ENCODE measurements at regions not wholly inside any gene's neighbourhood (a gene's known extent, or its start where the extent isn't known, plus 50 kb on each side); places are given as distances from the start of the nearest gene placed in this dataset.
"Not testable (repeated sequence)": the region's sequence is repeated elsewhere in the genome, so short reads cannot be mapped to it uniquely, and the experiment has no call there.

DNA sequence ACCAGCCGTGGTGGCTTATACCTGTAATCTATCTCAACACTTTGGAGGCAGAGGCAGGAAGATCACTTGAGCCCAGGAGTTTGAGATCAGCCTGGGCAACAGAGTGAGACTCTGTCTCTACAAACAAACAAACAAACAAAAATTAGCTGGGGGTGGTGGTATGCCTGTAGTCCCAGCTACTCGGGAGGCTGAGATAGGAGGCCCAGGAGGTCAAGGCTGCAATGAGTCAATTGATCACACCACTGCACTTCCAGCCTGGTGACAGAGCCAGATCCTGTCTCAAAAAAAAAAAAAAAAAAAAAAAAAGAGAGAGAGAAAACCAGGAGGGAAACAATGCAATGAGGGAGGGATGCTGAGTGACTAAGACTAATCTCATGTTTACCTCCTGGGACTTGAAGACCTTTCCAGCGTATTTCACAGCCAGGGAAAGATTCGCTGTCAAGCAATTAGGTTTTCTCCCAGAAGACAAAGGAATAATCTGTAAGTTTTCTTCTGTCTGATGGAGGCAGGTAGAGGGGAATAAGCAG is 51.1 kb upstream of the MIER3 start:
- Histone ChIP-seq H3K4me3 (no peak overlapping the region), H3K4me1 (no peaks in the 10 kb centered on the region), H3K9me3 (no peaks in the 10 kb centered on the region), H3K36me3 (replicated peaks) (no peaks in the 10 kb centered on the region), H3K27me3 (ENCODE audit: low read depth) (no peaks in the 10 kb centered on the region)
- in situ Hi-C loops (cut with MboI; ENCODE audit: low sequenced_read_pairs): no loop called here
- DNase-seq (ENCODE audit: low spot score in 2 of 2): no peak

DNA sequence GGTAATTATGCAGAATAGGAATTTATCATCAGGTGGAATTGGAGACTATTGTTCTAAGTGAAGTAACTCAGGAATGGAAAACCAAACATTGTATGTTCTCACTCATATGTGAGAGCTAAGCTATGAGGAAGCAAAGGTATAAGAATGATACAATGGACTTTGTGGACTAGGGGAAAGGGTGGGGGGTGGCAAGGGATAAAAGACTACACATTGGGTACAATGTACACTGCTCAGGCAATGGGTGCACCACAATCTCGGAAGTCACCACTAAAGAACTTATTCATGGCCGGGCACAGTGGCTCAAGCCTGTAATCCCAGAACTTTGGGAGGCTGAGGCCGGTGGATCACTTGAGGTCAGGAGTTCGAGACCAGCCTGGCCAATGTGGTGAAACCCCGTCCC is 51.6 kb upstream of the MIER3 start:
- in situ Hi-C loops (cut with MboI; ENCODE audit: low sequenced_read_pairs); H3K27me3 ChIP-seq (ENCODE audit: low read depth); H3K9me3 ChIP-seq; DNase-seq (ENCODE audit: low spot score in 2 of 2); H3K36me3 ChIP-seq (replicated peaks); H3K4me3 ChIP-seq; H3K4me1 ChIP-seq: not testable (repeated sequence)

DNA sequence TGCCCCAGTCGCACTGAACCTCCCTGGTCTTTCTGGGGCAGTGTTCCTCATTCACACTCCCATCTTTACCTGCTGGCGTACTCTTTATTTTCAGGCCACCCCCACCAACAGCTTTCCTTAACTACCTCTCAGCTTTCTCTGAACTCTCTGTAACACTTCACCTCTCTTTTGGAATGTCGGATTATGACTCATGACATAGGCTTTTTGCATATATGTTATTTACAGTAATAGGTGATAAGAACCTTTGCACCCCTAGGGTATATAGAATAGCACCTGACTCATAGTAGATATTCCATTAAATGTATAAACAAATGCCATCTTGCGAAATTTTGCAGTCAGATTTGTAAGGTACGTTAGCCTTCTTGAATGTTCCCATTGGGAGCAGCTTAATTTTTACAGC is 52.9 kb upstream of the MIER3 start:
- no peak overlapping the region for H3K4me3 ChIP-seq
- no peaks in the 10 kb centered on the region for H3K4me1 ChIP-seq
- in situ Hi-C loops (cut with MboI; ENCODE audit: low sequenced_read_pairs): no loop called here
- H3K9me3 ChIP-seq: no peaks in the 10 kb centered on the region
- H3K27me3 ChIP-seq (ENCODE audit: low read depth): no peaks in the 10 kb centered on the region
- H3K36me3 ChIP-seq (replicated peaks): no peaks in the 10 kb centered on the region
- no peak for DNase-seq (ENCODE audit: low spot score in 2 of 2)

DNA sequence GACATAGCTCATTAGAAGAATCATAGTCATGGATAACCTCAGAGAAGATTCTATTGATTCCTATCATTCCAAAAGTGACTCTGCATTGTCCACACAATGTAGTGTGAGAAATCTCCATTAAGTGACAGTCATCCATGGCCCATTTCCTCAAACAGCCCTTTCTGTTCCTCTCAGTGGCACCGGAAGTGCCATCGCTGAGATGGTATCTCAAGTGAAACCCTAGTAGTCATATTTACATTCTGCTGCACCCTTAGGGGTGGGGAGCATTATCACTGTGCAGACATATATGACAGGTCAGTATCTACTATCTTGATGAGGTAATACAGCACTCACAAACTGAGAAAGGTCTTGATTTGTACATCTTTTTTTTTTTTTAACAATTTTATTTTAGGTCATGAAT is 55.4 kb upstream of the MIER3 start:
- in situ Hi-C loops (cut with MboI; ENCODE audit: low sequenced_read_pairs): no loop called here
- DNase-seq (ENCODE audit: low spot score in 2 of 2): no peak
- H3K27me3 ChIP-seq (ENCODE audit: low read depth): no peaks in the 10 kb centered on the region
- no peaks in the 10 kb centered on the region for H3K4me1 ChIP-seq
- H3K4me3 ChIP-seq: no peak overlapping the region
- H3K9me3 ChIP-seq: no peaks in the 10 kb centered on the region
- no peaks in the 10 kb centered on the region for H3K36me3 ChIP-seq (replicated peaks)

DNA sequence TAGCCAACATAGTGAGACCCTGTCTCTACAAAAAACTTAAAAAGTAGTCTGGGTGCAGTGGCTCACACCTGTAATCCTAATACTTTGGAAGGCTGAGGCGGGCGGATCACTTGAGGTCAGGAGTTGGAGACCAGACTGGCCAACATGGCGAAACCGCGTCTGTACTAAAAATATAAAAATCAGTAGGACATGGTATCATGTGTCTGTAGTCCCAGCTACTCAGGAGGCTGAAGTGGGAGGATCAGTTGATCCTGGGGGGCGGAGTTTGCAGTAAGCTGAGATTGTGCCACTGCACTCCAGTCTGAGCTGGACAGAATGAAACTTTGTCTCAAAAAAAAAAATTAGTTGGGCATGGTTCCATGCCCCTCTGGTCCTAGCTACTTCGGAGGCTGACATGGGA is 57.9 kb upstream of the MIER3 start:
- no peaks in the 10 kb centered on the region for H3K9me3 ChIP-seq
- DNase-seq (ENCODE audit: low spot score in 2 of 2): no peak
- no peak overlapping the region for H3K4me3 ChIP-seq
- H3K27me3 ChIP-seq (ENCODE audit: low read depth): no peaks in the 10 kb centered on the region
- H3K4me1 ChIP-seq: no peaks in the 10 kb centered on the region
- in situ Hi-C loops (cut with MboI; ENCODE audit: low sequenced_read_pairs): no loop called here
- no peaks in the 10 kb centered on the region for H3K36me3 ChIP-seq (replicated peaks)

DNA sequence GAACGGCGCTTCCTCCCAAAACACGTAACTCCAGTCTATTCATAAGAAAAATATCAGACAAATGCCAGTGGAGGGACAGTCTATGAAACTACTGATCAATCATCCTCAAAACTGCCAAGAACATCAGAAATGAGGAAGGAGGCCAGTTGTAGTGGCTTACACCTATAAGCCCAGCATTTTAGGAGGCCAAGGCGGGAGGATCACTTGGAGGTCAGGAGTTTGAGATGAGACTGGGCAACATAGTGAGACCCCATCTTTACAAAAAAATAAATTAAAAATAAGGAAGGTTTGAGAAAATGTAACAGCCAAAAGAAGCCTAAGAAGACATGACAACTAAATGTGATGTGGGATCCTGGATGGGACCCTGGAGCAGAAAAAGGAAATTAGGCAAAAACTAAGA is 58.9 kb upstream of the MIER3 start:
- no peaks in the 10 kb centered on the region for H3K4me1 ChIP-seq
- no peak for DNase-seq (ENCODE audit: low spot score in 2 of 2)
- H3K27me3 ChIP-seq (ENCODE audit: low read depth): no peaks in the 10 kb centered on the region
- in situ Hi-C loops (cut with MboI; ENCODE audit: low sequenced_read_pairs): no loop called here
- no peaks in the 10 kb centered on the region for H3K9me3 ChIP-seq
- H3K4me3 ChIP-seq: no peak overlapping the region
- H3K36me3 ChIP-seq (replicated peaks): no peaks in the 10 kb centered on the region

DNA sequence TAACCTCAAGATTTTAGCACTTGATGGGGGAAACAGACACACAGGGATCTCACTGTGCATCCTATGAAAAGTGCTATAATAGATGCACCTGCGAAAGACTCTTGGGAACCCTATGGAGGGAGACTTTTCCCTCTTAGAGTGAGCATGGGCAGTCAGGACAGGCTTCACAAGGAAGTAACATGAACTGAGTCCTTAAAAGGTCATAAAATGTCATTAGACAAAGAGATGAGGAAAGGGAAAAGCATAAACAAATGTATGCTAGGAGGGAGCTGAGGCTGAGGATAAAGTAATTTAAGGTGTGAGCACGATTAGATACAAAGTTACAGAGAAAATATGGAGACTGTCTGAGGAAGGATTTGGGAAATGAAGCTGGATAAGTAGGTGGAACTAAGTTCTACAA is 60.6 kb upstream of the MIER3 start:
- no peaks in the 10 kb centered on the region for H3K4me1 ChIP-seq
- in situ Hi-C loops (cut with MboI; ENCODE audit: low sequenced_read_pairs): no loop called here
- H3K9me3 ChIP-seq: no peaks in the 10 kb centered on the region
- no peak overlapping the region for H3K4me3 ChIP-seq
- no peaks in the 10 kb centered on the region for H3K27me3 ChIP-seq (ENCODE audit: low read depth)
- DNase-seq (ENCODE audit: low spot score in 2 of 2): no peak
- no peaks in the 10 kb centered on the region for H3K36me3 ChIP-seq (replicated peaks)

DNA sequence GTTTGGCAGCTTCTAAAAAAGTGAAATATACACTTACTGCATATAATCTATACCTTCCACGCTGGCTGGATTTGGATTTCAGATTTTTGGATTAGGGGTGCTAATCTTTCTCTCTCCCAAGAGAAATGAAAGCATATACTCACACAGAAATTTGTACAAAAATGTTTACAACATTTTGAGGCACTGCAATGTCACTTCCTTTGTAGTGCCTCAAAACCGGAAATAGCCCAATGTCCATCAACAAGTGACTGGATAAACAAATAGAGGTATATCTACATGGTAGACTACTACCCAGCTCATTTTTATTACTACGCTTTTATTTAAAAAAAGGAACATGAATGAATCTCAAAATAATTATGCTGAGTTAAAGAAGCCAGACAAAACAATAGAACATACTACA is 74.0 kb upstream of the MIER3 start:
- DNase-seq (ENCODE audit: low spot score in 2 of 2): no peak

DNA sequence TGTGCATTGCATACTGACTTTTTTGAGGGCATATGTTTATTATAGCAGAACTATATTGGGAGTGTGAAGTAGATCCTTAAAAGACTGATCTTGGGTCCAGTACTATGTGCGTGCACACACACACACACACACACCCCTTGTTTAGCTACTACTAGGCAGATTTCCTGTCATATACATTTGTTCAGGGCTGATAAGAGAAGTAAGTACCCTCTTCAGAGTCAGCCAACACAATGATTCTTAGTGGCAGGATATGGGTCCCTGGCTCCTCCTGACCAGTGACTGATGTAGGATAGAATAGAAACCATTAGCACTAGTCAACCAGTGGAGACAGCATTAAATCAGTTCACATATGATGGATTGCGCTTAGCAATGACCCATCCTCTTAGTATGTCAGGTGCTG is 76.2 kb upstream of the MIER3 start:
- Histone ChIP-seq H3K9me3 (no peaks in the 10 kb centered on the region), H3K36me3 (replicated peaks) (no peaks in the 10 kb centered on the region), H3K27me3 (ENCODE audit: low read depth) (no peaks in the 10 kb centered on the region), H3K4me3 (no peak overlapping the region), H3K4me1 (peaks cover 3% of the 10 kb centered on the region; the same call in 1 of the 2 replicates)
- DNase-seq (ENCODE audit: low spot score in 2 of 2): no peak
- in situ Hi-C loops (cut with MboI; ENCODE audit: low sequenced_read_pairs): no loop called here

More for the DNA sequence above, 74.0 kb upstream of the MIER3 start:
- H3K27me3 ChIP-seq (ENCODE audit: low read depth): no peaks in the 10 kb centered on the region
- H3K36me3 ChIP-seq (replicated peaks): no peaks in the 10 kb centered on the region
- in situ Hi-C loops (cut with MboI; ENCODE audit: low sequenced_read_pairs): no loop called here
- no peak overlapping the region for H3K4me3 ChIP-seq
- peaks cover 3% of the 10 kb centered on the region; the same call in 1 of the 2 replicates for H3K4me1 ChIP-seq
- H3K9me3 ChIP-seq: no peaks in the 10 kb centered on the region

DNA sequence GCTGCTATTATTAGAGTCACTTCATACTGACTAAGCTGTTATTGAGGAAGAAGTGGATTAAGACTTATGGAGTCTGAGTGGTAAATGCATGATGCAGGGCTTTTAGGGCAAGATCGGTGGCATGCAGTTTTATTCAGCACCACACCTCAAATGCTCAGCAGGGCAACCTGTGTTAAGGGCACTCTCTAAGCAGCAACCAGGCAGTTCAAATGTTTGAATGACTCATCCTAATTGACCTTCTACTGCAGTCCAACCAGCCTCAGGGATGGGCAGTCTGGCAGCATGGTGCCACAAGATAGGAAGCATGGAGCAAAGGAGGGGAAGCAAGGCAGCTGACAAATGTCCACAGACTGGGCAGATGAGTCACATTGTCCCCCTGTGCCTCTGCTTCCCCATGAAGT is 80.2 kb upstream of the MIER3 start:
- Histone ChIP-seq H3K4me3 (no peak overlapping the region), H3K9me3 (no peaks in the 10 kb centered on the region), H3K4me1 (peaks cover 3% of the 10 kb centered on the region; the same call in 1 of the 2 replicates), H3K27me3 (ENCODE audit: low read depth) (no peaks in the 10 kb centered on the region), H3K36me3 (replicated peaks) (no peaks in the 10 kb centered on the region)
- no peak for DNase-seq (ENCODE audit: low spot score in 2 of 2)
- in situ Hi-C loops (cut with MboI; ENCODE audit: low sequenced_read_pairs): no loop called here

DNA sequence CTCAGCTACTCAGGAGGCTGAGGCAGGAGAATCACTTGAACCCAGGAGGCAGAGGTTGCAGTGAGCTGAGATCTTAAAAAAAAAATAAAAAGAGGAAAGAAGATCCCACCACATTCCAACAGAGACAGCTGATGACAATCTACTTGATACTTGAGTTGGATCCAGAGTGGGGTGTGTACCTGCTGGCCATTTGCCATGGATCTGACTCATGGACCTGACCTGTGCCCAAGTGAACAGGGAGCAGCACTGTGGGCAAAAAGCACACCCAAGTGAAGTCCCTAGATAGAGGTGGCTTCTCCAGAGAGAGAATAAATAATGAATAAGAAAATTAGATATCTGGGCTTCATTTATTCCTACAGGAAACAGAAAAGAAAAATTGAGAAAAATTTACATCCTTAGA is 81.2 kb upstream of the MIER3 start:
- Histone ChIP-seq H3K4me3 (no peak overlapping the region), H3K36me3 (replicated peaks) (no peaks in the 10 kb centered on the region), H3K27me3 (ENCODE audit: low read depth) (no peaks in the 10 kb centered on the region), H3K4me1 (peaks cover 3% of the 10 kb centered on the region; the same call in 1 of the 2 replicates), H3K9me3 (no peaks in the 10 kb centered on the region)
- in situ Hi-C loops (cut with MboI; ENCODE audit: low sequenced_read_pairs): no loop called here
- no peak for DNase-seq (ENCODE audit: low spot score in 2 of 2)

DNA sequence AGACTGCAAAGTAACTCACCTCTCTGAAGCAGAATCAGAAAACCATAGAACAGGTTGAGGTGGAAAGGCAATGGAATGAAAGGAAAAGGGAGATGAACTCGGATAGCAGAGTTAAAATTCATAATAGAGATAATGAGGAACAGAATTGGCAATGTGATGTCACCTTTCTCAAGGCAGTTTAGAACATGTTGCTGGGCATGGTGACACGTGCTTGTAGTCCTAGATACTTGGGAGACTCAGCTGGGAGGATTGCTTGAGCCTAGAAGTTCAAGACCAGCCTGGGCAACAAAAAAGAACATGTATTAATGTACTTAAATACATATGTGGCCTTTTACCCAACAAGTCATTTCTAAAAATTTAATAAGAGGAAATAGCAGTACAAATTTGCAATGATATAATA is 81.6 kb upstream of the MIER3 start:
- in situ Hi-C loops (cut with MboI; ENCODE audit: low sequenced_read_pairs): no loop called here
- no peak overlapping the region for H3K4me3 ChIP-seq
- H3K9me3 ChIP-seq: no peaks in the 10 kb centered on the region
- no peaks in the 10 kb centered on the region for H3K27me3 ChIP-seq (ENCODE audit: low read depth)
- no peak for DNase-seq (ENCODE audit: low spot score in 2 of 2)
- H3K4me1 ChIP-seq: peaks cover 3% of the 10 kb centered on the region; the same call in 1 of the 2 replicates
- H3K36me3 ChIP-seq (replicated peaks): no peaks in the 10 kb centered on the region

DNA sequence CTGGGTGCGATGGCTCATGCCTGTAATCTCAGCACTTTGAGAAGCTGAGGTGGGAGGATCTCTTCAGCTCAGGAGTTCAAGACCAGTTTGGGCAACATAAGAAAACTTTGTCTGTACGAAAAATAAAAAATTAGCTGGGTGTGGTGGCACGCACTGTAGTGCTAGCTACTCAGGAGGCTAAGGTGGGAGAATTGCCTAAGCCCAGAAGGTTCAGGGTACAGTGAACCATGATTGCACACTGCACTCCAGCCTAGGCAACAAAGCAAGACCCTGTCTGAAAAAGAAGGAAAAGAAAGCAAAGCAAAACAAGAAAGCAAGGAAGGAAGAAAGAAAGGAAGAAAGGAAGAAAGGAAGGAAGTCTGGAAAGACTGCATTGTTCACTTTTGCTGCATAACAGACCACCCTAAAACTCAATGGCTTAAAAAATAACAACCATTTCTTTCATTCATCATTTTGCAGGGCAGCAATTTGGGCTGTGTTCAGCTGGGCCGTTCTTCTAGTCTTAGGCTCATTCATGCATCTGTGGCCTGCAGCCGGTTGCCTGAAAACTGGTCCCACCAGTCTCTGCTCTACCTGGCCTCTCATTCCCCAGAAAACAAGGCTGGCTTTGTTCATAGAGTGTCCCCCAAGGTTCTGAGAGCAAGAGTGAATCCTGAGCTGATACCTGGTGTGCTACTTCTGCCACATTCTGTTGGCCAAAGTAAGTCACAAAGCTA is 82.4 kb upstream of the MIER3 start:
- no peak overlapping the region for H3K4me3 ChIP-seq
- DNase-seq (ENCODE audit: low spot score in 2 of 2): no peak
- no peaks in the 10 kb centered on the region for H3K9me3 ChIP-seq
- no peaks in the 10 kb centered on the region for H3K27me3 ChIP-seq (ENCODE audit: low read depth)
- in situ Hi-C loops (cut with MboI; ENCODE audit: low sequenced_read_pairs): no loop called here
- H3K4me1 ChIP-seq: peaks cover 3% of the 10 kb centered on the region; the same call in 1 of the 2 replicates
- no peaks in the 10 kb centered on the region for H3K36me3 ChIP-seq (replicated peaks)

DNA sequence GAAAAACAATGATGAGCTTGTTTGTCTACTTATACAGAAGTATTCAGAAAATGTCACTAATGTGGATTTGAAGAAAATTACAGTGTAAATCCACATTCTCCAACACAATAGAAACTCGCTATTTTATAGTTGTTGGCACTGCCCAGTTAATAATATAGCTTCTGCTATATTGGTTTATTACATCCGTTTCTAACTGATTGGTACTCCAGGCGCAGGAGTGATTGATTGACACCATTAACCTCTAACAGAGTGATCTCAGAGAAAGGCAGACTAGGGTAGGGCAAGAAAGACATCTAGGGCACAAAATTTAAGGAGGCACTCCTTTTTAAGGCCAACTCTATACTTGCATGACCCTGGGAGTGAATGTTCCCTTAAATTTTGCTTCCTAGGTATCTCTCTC is 84.0 kb upstream of the MIER3 start:
- no peaks in the 10 kb centered on the region for H3K9me3 ChIP-seq
- DNase-seq (ENCODE audit: low spot score in 2 of 2): no peak
- no peaks in the 10 kb centered on the region for H3K4me1 ChIP-seq
- no peaks in the 10 kb centered on the region for H3K36me3 ChIP-seq (replicated peaks)
- no peaks in the 10 kb centered on the region for H3K27me3 ChIP-seq (ENCODE audit: low read depth)
- H3K4me3 ChIP-seq: no peak overlapping the region
- in situ Hi-C loops (cut with MboI; ENCODE audit: low sequenced_read_pairs): no loop called here

DNA sequence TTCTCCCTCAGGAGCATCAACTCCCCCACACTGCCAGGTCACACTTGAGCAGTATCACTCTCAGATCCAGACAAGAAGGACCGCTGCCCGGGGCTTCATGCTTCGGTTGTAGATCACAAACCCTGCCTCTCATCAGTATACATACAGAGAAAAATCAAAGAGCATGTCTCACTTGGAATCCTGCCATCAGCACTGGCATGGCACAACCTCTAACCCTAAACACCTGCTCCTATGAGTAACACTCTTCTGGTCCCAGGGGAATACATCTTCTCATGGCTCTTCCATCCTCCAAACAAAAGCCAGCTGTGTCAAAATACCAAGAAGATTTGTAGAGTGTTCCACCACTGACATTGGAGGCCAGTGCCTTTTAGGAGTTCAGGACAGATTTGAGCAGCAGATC is 84.8 kb upstream of the MIER3 start:
- no peak overlapping the region for H3K4me3 ChIP-seq
- H3K4me1 ChIP-seq: no peaks in the 10 kb centered on the region
- no peak for DNase-seq (ENCODE audit: low spot score in 2 of 2)
- in situ Hi-C loops (cut with MboI; ENCODE audit: low sequenced_read_pairs): no loop called here
- no peaks in the 10 kb centered on the region for H3K36me3 ChIP-seq (replicated peaks)
- no peaks in the 10 kb centered on the region for H3K9me3 ChIP-seq
- H3K27me3 ChIP-seq (ENCODE audit: low read depth): no peaks in the 10 kb centered on the region
